Colonic mucosa (tissue), 4 donors: ENCODE measurements at regions not wholly inside any gene's neighbourhood (a gene's known extent, or its start where the extent isn't known, plus 50 kb on each side); places are given as distances from the start of the nearest gene placed in this dataset.

ENCODE experiments used
- DNase-seq: peaks from one replicate; pipeline ENCODE4 v3.0.0-alpha.2; 2020
- H3K27ac ChIP-seq: fragments of 200-600 bp; one replicate; pipeline ENCODE4 v1.8.0; 2021
- H3K27me3 ChIP-seq: fragments of 200-600 bp; one replicate; pipeline ENCODE4 v1.8.0; 2021
- H3K36me3 ChIP-seq: fragments of 200-600 bp; one replicate; pipeline ENCODE4 v1.8.0; 2021
- H3K4me1 ChIP-seq: fragments of 200-600 bp; one replicate; pipeline ENCODE4 v1.8.0; 2021; ENCODE audit warnings: mild to moderate bottlenecking
- H3K4me3 ChIP-seq: fragments of 200-600 bp; one replicate; pipeline ENCODE4 v1.8.0; 2021
- H3K9ac ChIP-seq, 2 donors: one replicate each; pipeline ENCODE4 v1.7.0; 2013; ENCODE audit warnings: control low read depth in 2 of 2, low read depth in 2 of 2, low read length in 2 of 2
- H3K9me3 ChIP-seq: fragments of 200-600 bp; one replicate; pipeline ENCODE4 v1.8.0; 2021
- CTCF ChIP-seq: fragments of 200-600 bp; IDR thresholded peaks from one replicate; pipeline ENCODE4 v1.8.0; 2022; ENCODE audit warnings: antibody characterized with exemption, mild to moderate bottlenecking
- intact Hi-C: fragments of 100-400 bp; cut with DNase I; formaldehyde crosslinking; loops from one replicate; pipeline ENCODE4 v1.14.1; 2022
- donor health status: healthy.
- donor health status: DM: no; HTN: no; CAD: no.
- donor health status: DM: no; HTN: no; CAD: no.

GRCh38 chr3:1773679-1774078, 325.0 kb upstream of the CNTN4 start:
- Histone ChIP-seq H3K9me3 (no peaks in the 10 kb centered on the region), H3K27ac (no peak overlapping the region), H3K36me3 (no peaks in the 10 kb centered on the region), H3K27me3 (no peaks in the 10 kb centered on the region), H3K4me3 (no peak overlapping the region), H3K4me1 (no peaks in the 10 kb centered on the region), H3K9ac (no peak overlapping the region)
- no peak for TF ChIP-seq CTCF
- intact Hi-C loops: no loop called here
- DNase-seq: no peak

GRCh38 chr3:1774597-1774996, 324.1 kb upstream of the CNTN4 start:
- intact Hi-C loops: no loop called here
- no peak for TF ChIP-seq CTCF
- no peaks in the 10 kb centered on the region for H3K36me3 ChIP-seq
- H3K4me3 ChIP-seq: no peak overlapping the region
- DNase-seq: no peak
- H3K4me1 ChIP-seq: no peaks in the 10 kb centered on the region
- H3K9me3 ChIP-seq: no peaks in the 10 kb centered on the region
- H3K27ac ChIP-seq: no peak overlapping the region
- H3K27me3 ChIP-seq: no peaks in the 10 kb centered on the region
- no peak overlapping the region for H3K9ac ChIP-seq

- Histone ChIP-seq H3K9me3 (no peaks in the 10 kb centered on the region), H3K27ac (no peak overlapping the region)
- intact Hi-C loops: no loop called here
These were observed 323.3 kb upstream of the CNTN4 start for GRCh38 chr3:1775321-1775720.

GRCh38 chr3:1783995-1784394, 314.7 kb upstream of the CNTN4 start:
- H3K4me1 ChIP-seq: no peaks in the 10 kb centered on the region
- DNase-seq: no peak
- TF ChIP-seq CTCF: no peak
- no peaks in the 10 kb centered on the region for H3K27me3 ChIP-seq
- no peaks in the 10 kb centered on the region for H3K36me3 ChIP-seq
- intact Hi-C loops: no loop called here
- no peaks in the 10 kb centered on the region for H3K9me3 ChIP-seq
- H3K9ac ChIP-seq: no peak overlapping the region
- no peak overlapping the region for H3K4me3 ChIP-seq
- H3K27ac ChIP-seq: no peak overlapping the region

More at GRCh38 chr3:1775321-1775720, 323.3 kb upstream of the CNTN4 start:
- Histone ChIP-seq H3K4me1 (no peaks in the 10 kb centered on the region), H3K4me3 (no peak overlapping the region), H3K9ac (no peak overlapping the region), H3K27me3 (no peaks in the 10 kb centered on the region), H3K36me3 (no peaks in the 10 kb centered on the region)
- DNase-seq: no peak
- TF ChIP-seq CTCF: no peak

- H3K27ac ChIP-seq: no peak overlapping the region
- H3K9me3 ChIP-seq: no peaks in the 10 kb centered on the region
- no peak overlapping the region for H3K9ac ChIP-seq
- no peaks in the 10 kb centered on the region for H3K36me3 ChIP-seq
- no peak overlapping the region for H3K4me3 ChIP-seq
- no peak for TF ChIP-seq CTCF
- no peaks in the 10 kb centered on the region for H3K27me3 ChIP-seq
- no peaks in the 10 kb centered on the region for H3K4me1 ChIP-seq
- no peak for DNase-seq
- intact Hi-C loops: no loop called here
These were observed 311.6 kb upstream of the CNTN4 start for GRCh38 chr3:1787094-1787493.

GRCh38 chr3:1792466-1792865, 306.2 kb upstream of the CNTN4 start:
- H3K9me3 ChIP-seq: no peaks in the 10 kb centered on the region
- no peak for DNase-seq
- intact Hi-C loops: no loop called here

More at GRCh38 chr3:1792466-1792865, 306.2 kb upstream of the CNTN4 start:
- Histone ChIP-seq H3K36me3 (no peaks in the 10 kb centered on the region), H3K27me3 (no peaks in the 10 kb centered on the region), H3K9ac (no peak overlapping the region), H3K4me1 (no peaks in the 10 kb centered on the region), H3K27ac (no peak overlapping the region), H3K4me3 (no peak overlapping the region)
- TF ChIP-seq CTCF: no peak
